ENCODE measurements at regions not wholly inside any gene's neighbourhood (a gene's known extent, or its start where the extent isn't known, plus 50 kb on each side); places are given as distances from the start of the nearest gene placed in this dataset.

GRCh38 chr5:101473483-101473882 lies 570.4 kb upstream of the ST8SIA4 start (continued):
- TF ChIP-seq, protein P1, sequence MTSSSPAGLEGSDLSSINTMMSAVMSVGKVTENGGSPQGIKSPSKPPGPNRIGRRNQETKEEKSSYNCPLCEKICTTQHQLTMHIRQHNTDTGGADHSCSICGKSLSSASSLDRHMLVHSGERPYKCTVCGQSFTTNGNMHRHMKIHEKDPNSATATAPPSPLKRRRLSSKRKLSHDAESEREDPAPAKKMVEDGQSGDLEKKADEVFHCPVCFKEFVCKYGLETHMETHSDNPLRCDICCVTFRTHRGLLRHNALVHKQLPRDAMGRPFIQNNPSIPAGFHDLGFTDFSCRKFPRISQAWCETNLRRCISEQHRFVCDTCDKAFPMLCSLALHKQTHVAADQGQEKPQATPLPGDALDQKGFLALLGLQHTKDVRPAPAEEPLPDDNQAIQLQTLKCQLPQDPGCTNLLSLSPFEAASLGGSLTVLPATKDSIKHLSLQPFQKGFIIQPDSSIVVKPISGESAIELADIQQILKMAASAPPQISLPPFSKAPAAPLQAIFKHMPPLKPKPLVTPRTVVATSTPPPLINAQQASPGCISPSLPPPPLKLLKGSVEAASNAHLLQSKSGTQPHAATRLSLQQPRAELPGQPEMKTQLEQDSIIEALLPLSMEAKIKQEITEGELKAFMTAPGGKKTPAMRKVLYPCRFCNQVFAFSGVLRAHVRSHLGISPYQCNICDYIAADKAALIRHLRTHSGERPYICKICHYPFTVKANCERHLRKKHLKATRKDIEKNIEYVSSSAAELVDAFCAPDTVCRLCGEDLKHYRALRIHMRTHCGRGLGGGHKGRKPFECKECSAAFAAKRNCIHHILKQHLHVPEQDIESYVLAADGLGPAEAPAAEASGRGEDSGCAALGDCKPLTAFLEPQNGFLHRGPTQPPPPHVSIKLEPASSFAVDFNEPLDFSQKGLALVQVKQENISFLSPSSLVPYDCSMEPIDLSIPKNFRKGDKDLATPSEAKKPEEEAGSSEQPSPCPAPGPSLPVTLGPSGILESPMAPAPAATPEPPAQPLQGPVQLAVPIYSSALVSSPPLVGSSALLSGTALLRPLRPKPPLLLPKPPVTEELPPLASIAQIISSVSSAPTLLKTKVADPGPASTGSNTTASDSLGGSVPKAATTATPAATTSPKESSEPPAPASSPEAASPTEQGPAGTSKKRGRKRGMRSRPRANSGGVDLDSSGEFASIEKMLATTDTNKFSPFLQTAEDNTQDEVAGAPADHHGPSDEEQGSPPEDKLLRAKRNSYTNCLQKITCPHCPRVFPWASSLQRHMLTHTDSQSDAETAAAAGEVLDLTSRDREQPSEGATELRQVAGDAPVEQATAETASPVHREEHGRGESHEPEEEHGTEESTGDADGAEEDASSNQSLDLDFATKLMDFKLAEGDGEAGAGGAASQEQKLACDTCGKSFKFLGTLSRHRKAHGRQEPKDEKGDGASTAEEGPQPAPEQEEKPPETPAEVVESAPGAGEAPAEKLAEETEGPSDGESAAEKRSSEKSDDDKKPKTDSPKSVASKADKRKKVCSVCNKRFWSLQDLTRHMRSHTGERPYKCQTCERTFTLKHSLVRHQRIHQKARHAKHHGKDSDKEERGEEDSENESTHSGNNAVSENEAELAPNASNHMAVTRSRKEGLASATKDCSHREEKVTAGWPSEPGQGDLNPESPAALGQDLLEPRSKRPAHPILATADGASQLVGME (CRISPR knock-in tag; IDR thresholded peaks at IDR 0.05), result no peak
- TF ChIP-seq, protein P2, sequence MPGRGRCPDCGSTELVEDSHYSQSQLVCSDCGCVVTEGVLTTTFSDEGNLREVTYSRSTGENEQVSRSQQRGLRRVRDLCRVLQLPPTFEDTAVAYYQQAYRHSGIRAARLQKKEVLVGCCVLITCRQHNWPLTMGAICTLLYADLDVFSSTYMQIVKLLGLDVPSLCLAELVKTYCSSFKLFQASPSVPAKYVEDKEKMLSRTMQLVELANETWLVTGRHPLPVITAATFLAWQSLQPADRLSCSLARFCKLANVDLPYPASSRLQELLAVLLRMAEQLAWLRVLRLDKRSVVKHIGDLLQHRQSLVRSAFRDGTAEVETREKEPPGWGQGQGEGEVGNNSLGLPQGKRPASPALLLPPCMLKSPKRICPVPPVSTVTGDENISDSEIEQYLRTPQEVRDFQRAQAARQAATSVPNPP (IDR thresholded peaks at IDR 0.05; ENCODE audit: borderline replicate concordance, insufficient read depth, insufficient read length), result no peak

- no peak overlapping the region for H3K27ac ChIP-seq (ENCODE audit: extremely low read depth, low read depth, low read length)
- ATAC-seq (no peak), FAIRE-seq (no peak), DNase-seq (ENCODE audit: extremely low read depth in 1 of 4, low spot score in 3 of 4) (no peak)
- H4K20me1 ChIP-seq (replicated peaks; ENCODE audit: control insufficient read depth, insufficient read depth, low read length), result no peaks in the 10 kb centered on the region
- no peaks in the 10 kb centered on the region for H3K27me3 ChIP-seq (ENCODE audit: control insufficient read depth in 2 of 2, insufficient read depth in 2 of 2, low read length in 2 of 2)
- in situ Hi-C loops (cut with MboI) (no loop called here), intact Hi-C loops (cut with micrococcal nuclease) (no loop called here)
- no peaks in the 10 kb centered on the region for H3K79me2 ChIP-seq (ENCODE audit: control insufficient read depth, insufficient read depth, low read length)
- no peak overlapping the region for H3K4me2 ChIP-seq (ENCODE audit: insufficient read depth, low read length)
- no peak overlapping the region for H2AFZ ChIP-seq (ENCODE audit: low read depth, low read length)
- no peak overlapping the region for H3K4me3 ChIP-seq
- H3K9ac ChIP-seq (ENCODE audit: insufficient read depth in 1 of 2, low read depth in 2 of 2, low read length in 2 of 2), result no peak overlapping the region
- BruUV-seq (replicated peaks), result no TSS peak
- H3K36me3 ChIP-seq (ENCODE audit: control insufficient read depth, insufficient read depth, low read length), result no peaks in the 10 kb centered on the region
- TF ChIP-seq MTA1 (IDR thresholded peaks at IDR 0.05; ENCODE audit: borderline replicate concordance) (no peak), SRSF1 (IDR thresholded peaks at IDR 0.05; ENCODE audit: low read depth, low read length) (no peak)
- TF ChIP-seq, protein P3, sequence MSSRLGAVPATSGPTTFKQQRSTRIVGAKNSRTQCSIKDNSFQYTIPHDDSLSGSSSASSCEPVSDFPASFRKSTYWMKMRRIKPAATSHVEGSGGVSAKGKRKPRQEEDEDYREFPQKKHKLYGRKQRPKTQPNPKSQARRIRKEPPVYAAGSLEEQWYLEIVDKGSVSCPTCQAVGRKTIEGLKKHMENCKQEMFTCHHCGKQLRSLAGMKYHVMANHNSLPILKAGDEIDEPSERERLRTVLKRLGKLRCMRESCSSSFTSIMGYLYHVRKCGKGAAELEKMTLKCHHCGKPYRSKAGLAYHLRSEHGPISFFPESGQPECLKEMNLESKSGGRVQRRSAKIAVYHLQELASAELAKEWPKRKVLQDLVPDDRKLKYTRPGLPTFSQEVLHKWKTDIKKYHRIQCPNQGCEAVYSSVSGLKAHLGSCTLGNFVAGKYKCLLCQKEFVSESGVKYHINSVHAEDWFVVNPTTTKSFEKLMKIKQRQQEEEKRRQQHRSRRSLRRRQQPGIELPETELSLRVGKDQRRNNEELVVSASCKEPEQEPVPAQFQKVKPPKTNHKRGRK (tag; IDR thresholded peaks at IDR 0.05), result no peak
- no peaks in the 10 kb centered on the region for H3K4me1 ChIP-seq (replicated peaks in 1 of 2; ENCODE audit: control insufficient read depth in 2 of 2, insufficient read depth in 2 of 2, low read length in 2 of 2)
- no peaks in the 10 kb centered on the region for H3K9me1 ChIP-seq (ENCODE audit: control insufficient read depth, insufficient read depth, low read length)
- no peaks in the 10 kb centered on the region for H3K9me3 ChIP-seq (replicated peaks; ENCODE audit: control insufficient read depth, insufficient read depth, low read depth, low read length)
- CTCF ChIA-PET (ENCODE audit: low intra/inter-chr PET ratio), result no interaction called here
- POLR2A ChIA-PET, result no interaction called here
Measured at GRCh38 chr5:101461455-101461854, 558.4 kb upstream of the ST8SIA4 start.

All from K562 (cell line).